CD4-positive, alpha-beta T cell treated with Interleukin-15 for 1 hour (primary cell): ENCODE measurements at regions not wholly inside any gene's neighbourhood (a gene's known extent, or its start where the extent isn't known, plus 50 kb on each side); places are given as distances from the start of the nearest gene placed in this dataset.

Experiments used
- DNase-seq: peaks from one replicate; pipeline ENCODE4 v3.0.0-alpha.2; 2020

DNA sequence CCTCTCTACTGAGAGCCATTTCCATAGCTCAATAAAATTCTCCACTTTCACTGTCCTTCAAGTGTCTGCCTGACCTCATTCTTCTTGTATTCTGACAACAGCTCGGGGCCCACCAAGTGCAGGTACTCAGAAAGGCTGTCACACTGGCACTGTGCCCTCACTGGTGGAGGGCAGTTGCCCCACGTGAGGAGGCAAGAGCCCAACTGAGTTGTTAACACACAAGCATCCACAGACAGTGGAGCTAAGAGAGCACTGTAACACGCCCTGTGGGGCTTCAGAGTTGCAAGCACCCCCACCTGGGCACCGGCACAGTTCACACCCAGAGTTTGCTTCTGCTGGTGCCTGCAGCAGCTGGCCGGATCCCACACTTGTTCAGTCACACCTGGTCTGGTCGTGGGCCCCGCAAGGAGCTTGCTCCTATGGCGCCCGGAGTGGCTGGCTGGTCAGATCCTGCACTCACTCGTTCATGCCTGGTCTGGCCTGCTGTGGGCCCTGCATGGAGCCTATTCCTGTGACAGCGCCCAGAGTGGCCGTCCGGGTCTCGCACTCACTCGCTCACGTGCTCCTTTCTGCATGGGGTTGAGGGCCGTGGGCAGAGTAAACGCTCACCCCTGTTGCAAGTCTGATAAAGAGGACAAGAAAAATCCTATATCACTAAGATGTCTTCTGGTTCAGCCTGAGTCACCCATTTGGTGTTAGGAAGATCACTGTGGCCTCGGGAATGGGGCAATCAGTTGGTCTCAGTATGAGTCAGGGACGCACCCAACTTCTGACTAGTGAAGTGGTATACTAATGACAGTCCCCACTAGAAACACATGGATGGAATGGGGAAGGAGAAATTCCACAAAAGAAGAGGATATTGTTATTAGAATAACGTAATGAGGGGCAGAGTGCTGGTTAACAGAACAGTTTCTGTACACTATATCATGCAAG, 87.0 kb upstream of the CCNH start:
- DNase-seq: no peak
